ENCODE measurements at regions not wholly inside any gene's neighbourhood (a gene's known extent, or its start where the extent isn't known, plus 50 kb on each side); places are given as distances from the start of the nearest gene placed in this dataset.
"Not testable (repeated sequence)": the region's sequence is repeated elsewhere in the genome, so short reads cannot be mapped to it uniquely, and the experiment has no call there.

GRCh38 chr3:27551413-27551812 lies 67.2 kb upstream of the SLC4A7 start:
- DNase-seq: not testable (repeated sequence)

GRCh38 chr3:27545061-27545460 lies 60.9 kb upstream of the SLC4A7 start:
- DNase-seq: no peak

DNA sequence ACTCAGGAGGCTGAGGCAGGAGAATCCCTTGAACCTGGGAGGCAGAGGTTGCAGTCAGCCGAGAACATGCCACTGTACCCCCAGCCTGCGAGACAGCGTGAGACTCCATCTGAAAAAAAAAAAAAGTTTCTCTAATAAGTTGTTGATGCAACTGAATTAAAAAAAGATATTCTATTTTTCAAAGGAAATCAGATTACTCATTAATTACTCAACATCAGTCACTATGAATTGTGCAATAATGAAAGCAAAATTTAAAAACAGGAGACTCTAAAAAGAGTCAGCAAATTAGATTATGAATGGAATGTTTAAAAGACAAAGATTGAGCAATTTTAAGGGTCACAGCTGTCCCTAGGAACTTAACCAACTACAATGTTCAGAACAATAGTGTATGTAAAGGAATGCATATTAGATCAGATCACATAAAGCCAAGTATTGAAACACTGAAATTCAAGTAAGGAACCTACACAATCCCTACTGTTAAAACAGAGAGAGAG lies 60.2 kb upstream of the SLC4A7 start:
- DNase-seq: no peak

DNA sequence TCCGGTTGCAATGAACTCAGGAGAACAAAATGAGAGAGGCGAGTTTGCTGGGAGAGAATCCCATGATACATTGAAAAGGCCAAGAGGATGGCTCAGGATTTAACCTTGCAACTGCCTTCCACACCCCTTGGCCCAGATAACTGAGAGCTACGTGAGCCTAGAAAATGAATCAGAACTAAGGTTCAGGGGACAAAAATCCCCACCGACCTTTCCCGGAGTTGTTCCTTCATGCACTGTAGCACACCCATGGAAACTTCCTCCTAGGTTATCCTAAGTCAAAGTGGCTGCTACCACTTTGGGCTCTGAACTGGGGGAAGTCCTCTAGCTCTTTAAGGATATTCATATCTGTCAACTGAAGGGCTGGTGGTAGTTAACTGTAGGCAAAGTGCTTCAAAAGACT lies 58.3 kb upstream of the SLC4A7 start:
- no peak for DNase-seq

DNA sequence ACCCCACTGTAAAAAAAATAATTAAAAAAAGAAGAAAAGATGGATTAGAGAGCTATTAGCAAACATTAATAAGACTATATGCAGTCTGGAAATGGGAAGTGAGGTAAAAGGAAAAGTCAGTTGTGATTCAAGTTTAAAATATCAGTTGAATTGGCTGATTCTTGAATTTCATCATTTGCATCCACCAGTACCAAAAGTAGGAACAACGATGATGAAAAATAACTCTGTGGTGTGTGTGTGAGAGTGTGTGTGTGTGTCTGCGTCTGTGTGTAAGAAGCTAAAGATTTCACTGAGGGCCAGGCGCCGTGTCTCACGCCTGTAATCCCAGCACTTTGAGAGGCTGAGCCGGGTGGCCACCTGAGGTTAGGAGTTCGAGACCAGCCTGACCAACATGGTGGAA lies 56.0 kb upstream of the SLC4A7 start:
- no peak for DNase-seq

- no peak for DNase-seq
These were observed 52.3 kb upstream of the SLC4A7 start for GRCh38 chr3:27536491-27536890.

DNA sequence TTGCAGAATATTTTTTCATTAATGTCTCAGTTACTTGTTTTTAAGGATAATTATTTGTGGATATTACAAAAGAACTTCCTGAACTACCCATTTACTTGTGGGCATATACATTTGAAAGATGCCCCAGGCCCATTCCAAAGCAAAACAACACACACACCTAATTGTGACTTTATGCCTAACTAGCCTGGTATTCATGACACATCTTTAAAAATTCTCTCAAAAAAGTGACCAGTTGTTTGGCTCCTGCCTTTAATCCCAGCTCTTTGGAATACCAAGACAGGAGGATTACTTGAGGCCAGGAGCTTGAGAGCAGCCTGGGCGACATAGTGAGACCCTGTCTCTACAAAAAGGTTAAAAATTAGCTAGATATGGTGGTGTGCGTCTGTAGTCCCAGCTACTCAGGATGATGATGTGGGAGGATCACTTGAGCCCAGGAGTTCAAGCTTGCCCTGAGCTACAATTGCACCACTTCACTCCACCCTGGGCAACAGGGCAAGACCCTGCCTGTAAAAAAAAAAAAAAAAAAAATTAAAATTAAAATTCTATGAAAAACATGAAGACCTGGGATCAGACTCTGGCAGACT lies 51.7 kb upstream of the SLC4A7 start:
- DNase-seq: no peak

GRCh38 chr3:27533718-27534573 lies 49.8 kb upstream of the SLC4A7 start:
- no peak for DNase-seq

All from NCI-H2081 treated with DMSO at 0.1 percent for 48 hours (cell line).